Caco-2 (cell line): ENCODE measurements at regions not wholly inside any gene's neighbourhood (a gene's known extent, or its start where the extent isn't known, plus 50 kb on each side); places are given as distances from the start of the nearest gene placed in this dataset.

Experiments
- BruUV-seq: library from RNA; stranded (reverse); fragments of 400-500 nt; replicated peaks from 2 replicates; lab custom pipeline; 2021; lab: Mats Ljungman, UMichigan
- CTCF ChIA-PET: fragments of 300-600 bp; sonication (Branson Sonifier 250); formaldehyde crosslinking; loops from one replicate; lab custom pipeline; 2022; ENCODE audit warnings: antibody characterized with exemption; lab: Charles Lee
- POLR2A ChIA-PET: fragments of 300-600 bp; sonication (Branson Sonifier 250); formaldehyde crosslinking; loops from one replicate; lab custom pipeline; 2022; ENCODE audit warnings: antibody characterized with exemption; lab: Charles Lee
- DNase-seq, 2 experiments: peaks; one replicate each; pipeline versions ENCODE4 v3.0.0 to v3.0.0-alpha.2; 2020 to 2022
- H3K27me3 ChIP-seq: replicated peaks from 2 replicates; pipeline ENCODE4 v1.6.0; 2011; ENCODE audit warnings: low read length; ENCODE audit not compliant: control insufficient read depth, insufficient read depth
- H3K36me3 ChIP-seq: 2 replicates; pipeline ENCODE4 v1.5.1; 2011; ENCODE audit warnings: low read length; ENCODE audit not compliant: control insufficient read depth, insufficient read depth
- H3K4me1 ChIP-seq: fragments of 250-450 bp; sonication (Bioruptor Pico); 2 replicates; pipeline ENCODE4 v1.5.1; 2020; ENCODE audit warnings: mild to moderate bottlenecking
- H3K4me3 ChIP-seq: 2 replicates; pipeline ENCODE4 v1.5.1; 2011; ENCODE audit warnings: low read depth, mild to moderate bottlenecking, control low read depth, low read length
- H3K9me3 ChIP-seq: fragments of 250-450 bp; sonication (Bioruptor Pico); 2 replicates; pipeline ENCODE4 v1.5.1; 2020; ENCODE audit warnings: mild to moderate bottlenecking, moderate library complexity
- H3K27ac Mint-ChIP-seq: one replicate; pipeline ENCODE4 v1.8.0; 2022; ENCODE audit warnings: mixed read lengths; ENCODE audit not compliant: unreplicated experiment
- H3K27me3 Mint-ChIP-seq: one replicate; pipeline ENCODE4 v1.8.0; 2022; ENCODE audit warnings: mixed read lengths; ENCODE audit not compliant: insufficient read depth, unreplicated experiment
- H3K36me3 Mint-ChIP-seq: one replicate; pipeline ENCODE4 v1.8.0; 2022; ENCODE audit warnings: mild to moderate bottlenecking, mixed read lengths; ENCODE audit not compliant: insufficient read depth, unreplicated experiment
- H3K4me1 Mint-ChIP-seq: one replicate; pipeline ENCODE4 v1.8.0; 2022; ENCODE audit warnings: low read depth, mixed read lengths; ENCODE audit not compliant: unreplicated experiment
- H3K4me3 Mint-ChIP-seq: one replicate; pipeline ENCODE4 v1.8.0; 2022; ENCODE audit warnings: mild to moderate bottlenecking, moderate library complexity, mixed read lengths; ENCODE audit not compliant: unreplicated experiment
- H3K9me3 Mint-ChIP-seq: one replicate; pipeline ENCODE4 v1.8.0; 2022; ENCODE audit warnings: mixed read lengths; ENCODE audit not compliant: unreplicated experiment
- intact Hi-C: fragments of 100-400 bp; cut with micrococcal nuclease; formaldehyde crosslinking; loops from one replicate; pipeline ENCODE4 v1.10.0; 2022; ENCODE audit not compliant: unreplicated experiment
- TF ChIP-seq, protein P1 (sequence below), 2 experiments: fragments of 200-600 bp in 1 of 2; IDR thresholded peaks; 1 replicate in 1 of 2; 2 replicates in 1 of 2; pipeline versions ENCODE4 v1.5.1 to v1.8.0; 2011 to 2022; ENCODE audit warnings: antibody characterized with exemption in 1 of 2, control low read depth in 1 of 2, inconsistent platforms in 1 of 2, low read depth in 1 of 2, low read length in 1 of 2, mild to moderate bottlenecking in 1 of 2, moderate library complexity in 1 of 2; ENCODE audit not compliant: insufficient read depth in 1 of 2, severe bottlenecking in 1 of 2, unreplicated experiment in 1 of 2

DNA sequence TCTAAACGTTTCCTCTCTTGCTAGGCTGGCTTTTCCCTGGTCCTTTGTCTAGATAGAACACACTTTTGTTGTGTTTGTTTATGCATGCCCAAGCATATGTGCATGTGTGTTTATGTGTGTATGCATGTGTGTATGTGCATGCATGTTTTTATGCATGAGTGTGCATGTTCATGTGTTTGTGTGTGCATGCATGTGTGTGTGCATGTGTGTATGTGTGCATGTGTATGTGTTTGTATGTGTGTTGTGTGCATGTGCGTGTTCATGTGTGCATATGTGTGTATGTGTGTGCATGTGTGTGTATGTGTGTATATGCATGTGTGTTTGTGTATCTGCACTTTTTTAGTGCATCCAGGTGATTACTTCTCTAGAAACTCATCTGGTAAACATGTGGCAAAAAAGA, 558.0 kb downstream of the GALR1 start:
- ChIA-PET POLR2A (no interaction called here), CTCF (no interaction called here)
- TF ChIP-seq, protein P1, sequence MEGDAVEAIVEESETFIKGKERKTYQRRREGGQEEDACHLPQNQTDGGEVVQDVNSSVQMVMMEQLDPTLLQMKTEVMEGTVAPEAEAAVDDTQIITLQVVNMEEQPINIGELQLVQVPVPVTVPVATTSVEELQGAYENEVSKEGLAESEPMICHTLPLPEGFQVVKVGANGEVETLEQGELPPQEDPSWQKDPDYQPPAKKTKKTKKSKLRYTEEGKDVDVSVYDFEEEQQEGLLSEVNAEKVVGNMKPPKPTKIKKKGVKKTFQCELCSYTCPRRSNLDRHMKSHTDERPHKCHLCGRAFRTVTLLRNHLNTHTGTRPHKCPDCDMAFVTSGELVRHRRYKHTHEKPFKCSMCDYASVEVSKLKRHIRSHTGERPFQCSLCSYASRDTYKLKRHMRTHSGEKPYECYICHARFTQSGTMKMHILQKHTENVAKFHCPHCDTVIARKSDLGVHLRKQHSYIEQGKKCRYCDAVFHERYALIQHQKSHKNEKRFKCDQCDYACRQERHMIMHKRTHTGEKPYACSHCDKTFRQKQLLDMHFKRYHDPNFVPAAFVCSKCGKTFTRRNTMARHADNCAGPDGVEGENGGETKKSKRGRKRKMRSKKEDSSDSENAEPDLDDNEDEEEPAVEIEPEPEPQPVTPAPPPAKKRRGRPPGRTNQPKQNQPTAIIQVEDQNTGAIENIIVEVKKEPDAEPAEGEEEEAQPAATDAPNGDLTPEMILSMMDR (IDR thresholded peaks at IDR 0.05; ENCODE audit: insufficient read depth in 1 of 2, low read depth in 1 of 2, low read length in 1 of 2, severe bottlenecking in 1 of 2, unreplicated experiment in 1 of 2) = no peak
- H3K4me3 Mint-ChIP-seq = no peak overlapping the region
- H3K9me3 Mint-ChIP-seq = no peaks in the 10 kb centered on the region
- no TSS peak for BruUV-seq
- DNase-seq = no peak
- peaks cover 2% of the 10 kb centered on the region for H3K27me3 Mint-ChIP-seq
- Histone ChIP-seq H3K36me3 (no peaks in the 10 kb centered on the region), H3K9me3 (no peaks in the 10 kb centered on the region), H3K27me3 (no peaks in the 10 kb centered on the region), H3K4me1 (no peaks in the 10 kb centered on the region), H3K4me3 (no peak overlapping the region)
- H3K4me1 Mint-ChIP-seq = no peaks in the 10 kb centered on the region
- intact Hi-C loops = no loop called here
- H3K27ac Mint-ChIP-seq = no peak overlapping the region
- no peaks in the 10 kb centered on the region for H3K36me3 Mint-ChIP-seq

DNA sequence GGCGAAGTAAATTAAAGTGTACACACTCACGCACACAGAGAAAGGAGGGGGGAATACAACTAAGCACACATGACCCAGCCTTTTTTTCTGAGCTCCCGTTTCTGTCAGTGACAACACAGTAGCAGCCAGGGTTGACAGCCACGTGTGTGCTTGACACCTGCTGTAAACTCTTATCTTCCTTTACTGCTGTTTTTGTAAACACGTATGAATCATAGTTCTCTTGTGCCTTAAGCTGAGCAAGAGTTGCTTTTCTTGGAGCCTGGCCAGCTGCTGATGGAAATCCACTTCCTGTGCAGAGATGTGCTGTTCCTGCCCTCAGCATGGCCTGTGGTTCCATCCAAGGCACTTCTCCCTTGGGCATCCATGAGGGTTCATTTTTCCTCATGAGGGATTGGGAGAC, 561.9 kb downstream of the GALR1 start:
- no peaks in the 10 kb centered on the region for H3K36me3 Mint-ChIP-seq
- no peaks in the 10 kb centered on the region for H3K36me3 ChIP-seq
- ChIA-PET POLR2A (no interaction called here), CTCF (no interaction called here)
- H3K4me1 ChIP-seq = no peaks in the 10 kb centered on the region
- H3K9me3 Mint-ChIP-seq = no peaks in the 10 kb centered on the region
- H3K4me3 ChIP-seq = no peak overlapping the region
- no peak for DNase-seq
- no peaks in the 10 kb centered on the region for H3K27me3 ChIP-seq
- no peak overlapping the region for H3K27ac Mint-ChIP-seq
- intact Hi-C loops = no loop called here
- H3K9me3 ChIP-seq = no peaks in the 10 kb centered on the region
- TF ChIP-seq, protein P1 (IDR thresholded peaks at IDR 0.05; ENCODE audit: insufficient read depth in 1 of 2, low read depth in 1 of 2, low read length in 1 of 2, severe bottlenecking in 1 of 2, unreplicated experiment in 1 of 2) = no peak
- no TSS peak for BruUV-seq
- H3K27me3 Mint-ChIP-seq = peaks cover 2% of the 10 kb centered on the region
- no peaks in the 10 kb centered on the region for H3K4me1 Mint-ChIP-seq
- no peak overlapping the region for H3K4me3 Mint-ChIP-seq

DNA sequence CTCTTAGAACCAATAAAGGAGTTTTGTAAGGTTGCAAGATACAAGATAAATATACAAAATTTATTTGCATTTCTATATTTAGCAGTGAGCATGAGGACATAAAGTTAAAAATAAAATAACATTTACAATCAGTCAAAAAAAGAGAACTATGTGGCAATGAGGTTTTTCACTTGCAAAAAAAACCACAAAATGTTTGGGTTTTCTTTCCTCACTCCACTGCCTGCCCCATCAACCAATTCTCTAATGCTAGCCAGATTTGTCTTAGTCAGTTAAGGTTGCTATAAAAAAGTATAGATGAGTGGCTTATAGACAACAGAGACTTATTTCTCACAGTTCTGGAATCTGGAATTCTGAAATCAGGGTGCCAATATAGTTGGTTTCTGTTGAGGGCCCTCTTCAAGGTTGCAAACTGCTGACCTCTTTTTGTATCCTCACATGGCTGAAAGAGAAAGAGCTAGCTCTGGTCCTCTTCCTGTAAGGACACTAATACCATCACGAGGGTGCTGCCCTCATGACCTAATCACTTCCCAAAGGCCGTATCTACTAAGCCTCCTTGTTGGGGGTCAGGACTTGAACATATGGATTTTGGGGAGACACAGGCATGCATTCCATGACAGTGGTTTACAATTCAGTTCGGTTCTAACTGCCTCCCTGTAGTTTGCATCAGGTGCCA, 566.2 kb downstream of the GALR1 start:
- CTCF ChIA-PET = no interaction called here
- H3K27me3 Mint-ChIP-seq = peaks cover 4% of the 10 kb centered on the region

More for the DNA sequence above, 566.2 kb downstream of the GALR1 start:
- no TSS peak for BruUV-seq
- Mint-ChIP-seq H3K36me3 (no peaks in the 10 kb centered on the region), H3K27ac (no peak overlapping the region), H3K4me3 (no peak overlapping the region), H3K4me1 (no peaks in the 10 kb centered on the region), H3K9me3 (peaks cover 14% of the 10 kb centered on the region)
- H3K9me3 ChIP-seq = no peaks in the 10 kb centered on the region
- H3K36me3 ChIP-seq = no peaks in the 10 kb centered on the region
- H3K4me1 ChIP-seq = no peaks in the 10 kb centered on the region
- POLR2A ChIA-PET = no interaction called here
- H3K4me3 ChIP-seq = no peak overlapping the region
- DNase-seq = no peak
- no peaks in the 10 kb centered on the region for H3K27me3 ChIP-seq
- TF ChIP-seq, protein P1 (IDR thresholded peaks at IDR 0.05; ENCODE audit: insufficient read depth in 1 of 2, low read depth in 1 of 2, low read length in 1 of 2, severe bottlenecking in 1 of 2, unreplicated experiment in 1 of 2) = no peak
- intact Hi-C loops = no loop called here
